Right lung (tissue), 2 donors: ENCODE measurements at regions not wholly inside any gene's neighbourhood (a gene's known extent, or its start where the extent isn't known, plus 50 kb on each side); places are given as distances from the start of the nearest gene placed in this dataset.
"Not testable (repeated sequence)": the region's sequence is repeated elsewhere in the genome, so short reads cannot be mapped to it uniquely, and the experiment has no call there.

Experiments
- DNase-seq, 2 donors: peaks; one replicate each; pipeline ENCODE4 v3.0.0-alpha.2; 2013

- DNase-seq = no peak
Observed at GRCh38 chr2:65916785-65917295, 484.4 kb upstream of the SPRED2 start.

DNA sequence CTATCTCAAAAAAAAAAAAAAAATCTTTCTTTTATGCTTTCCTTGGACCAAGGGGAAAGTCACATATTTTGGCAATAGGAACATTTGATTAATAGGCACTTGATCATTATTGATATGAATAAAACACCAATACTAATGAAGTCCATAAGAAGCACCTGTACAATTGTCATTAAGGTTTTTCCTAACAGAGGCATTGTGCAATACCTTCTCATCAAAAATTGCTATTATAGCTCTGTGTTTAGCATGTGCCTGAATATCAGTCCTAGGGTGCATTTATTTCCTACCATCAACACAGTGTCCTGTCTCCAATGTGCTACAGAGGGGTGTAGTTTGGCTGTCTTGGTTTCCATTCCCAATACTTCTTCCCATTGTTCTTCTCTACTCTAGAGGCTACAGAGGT lies 483.8 kb upstream of the SPRED2 start:
- DNase-seq = no peak

- DNase-seq = no peak
Observed at GRCh38 chr2:65915273-65915672, 482.9 kb upstream of the SPRED2 start.

DNA sequence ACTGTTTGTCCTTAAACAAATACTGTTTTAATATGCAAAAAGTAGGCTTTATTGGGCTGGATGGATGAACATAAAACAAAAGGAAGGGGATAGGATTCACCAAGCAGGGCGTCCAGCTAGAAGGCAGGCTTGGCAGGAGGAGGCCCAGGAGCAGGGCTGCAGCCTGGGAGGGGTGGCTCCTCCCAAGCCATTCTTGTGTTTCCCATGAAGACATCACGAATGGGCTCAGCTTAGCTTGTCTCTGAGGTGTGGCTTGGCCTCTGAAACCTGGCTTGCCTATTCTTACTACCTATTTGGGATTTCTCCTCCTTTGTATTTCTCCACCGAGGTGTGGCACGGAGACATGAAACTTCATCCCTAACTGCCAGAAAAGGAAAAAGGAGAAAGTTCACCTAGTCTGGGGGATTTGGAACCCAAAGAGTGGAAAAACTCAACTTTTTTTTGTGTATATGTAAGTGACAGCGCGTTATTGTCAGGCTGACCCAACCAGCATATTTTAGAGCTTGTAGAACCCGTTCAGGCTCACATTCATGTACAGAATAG lies 481.9 kb upstream of the SPRED2 start:
- no peak for DNase-seq

DNA sequence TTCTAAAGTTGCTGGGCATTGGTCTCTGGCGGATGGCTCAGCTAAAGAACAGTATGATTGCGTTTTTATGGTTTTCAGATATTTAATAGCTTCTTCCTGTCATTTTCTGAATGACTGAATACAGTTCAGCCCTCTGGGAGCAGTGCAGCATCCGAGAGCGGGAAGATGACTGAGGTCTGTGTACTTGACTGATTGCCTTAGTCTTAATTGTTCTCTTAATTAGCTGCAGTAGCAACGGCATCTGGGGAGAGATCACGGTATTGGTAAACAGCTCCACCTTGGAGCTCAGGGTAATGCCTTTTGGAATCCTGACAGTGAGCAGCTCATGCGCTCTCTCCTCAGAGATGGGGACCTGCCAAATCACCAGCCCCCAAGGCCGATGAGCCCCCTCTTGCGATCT lies 481.4 kb upstream of the SPRED2 start:
- no peak for DNase-seq

DNA sequence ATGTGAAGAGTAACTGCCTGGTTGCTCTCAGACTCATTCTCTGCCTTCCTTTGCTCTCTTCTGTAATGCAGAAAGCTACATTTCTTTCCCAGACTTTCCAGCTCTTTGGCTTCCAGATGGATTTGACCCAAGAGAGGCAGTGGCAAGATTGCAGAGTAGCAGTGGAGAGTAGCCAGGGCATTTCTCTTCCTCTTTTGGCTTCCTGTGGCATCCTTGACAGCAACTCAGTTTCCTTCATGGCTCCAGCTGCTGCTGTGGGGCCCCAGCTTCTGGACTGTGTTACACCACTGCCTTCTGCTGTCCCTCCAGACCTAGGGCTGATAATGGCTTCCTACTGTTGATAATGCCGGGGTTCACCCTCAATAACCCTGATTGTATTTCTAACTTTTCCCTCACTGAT lies 469.4 kb upstream of the SPRED2 start:
- DNase-seq = peak; percentile 58 to 69

DNA sequence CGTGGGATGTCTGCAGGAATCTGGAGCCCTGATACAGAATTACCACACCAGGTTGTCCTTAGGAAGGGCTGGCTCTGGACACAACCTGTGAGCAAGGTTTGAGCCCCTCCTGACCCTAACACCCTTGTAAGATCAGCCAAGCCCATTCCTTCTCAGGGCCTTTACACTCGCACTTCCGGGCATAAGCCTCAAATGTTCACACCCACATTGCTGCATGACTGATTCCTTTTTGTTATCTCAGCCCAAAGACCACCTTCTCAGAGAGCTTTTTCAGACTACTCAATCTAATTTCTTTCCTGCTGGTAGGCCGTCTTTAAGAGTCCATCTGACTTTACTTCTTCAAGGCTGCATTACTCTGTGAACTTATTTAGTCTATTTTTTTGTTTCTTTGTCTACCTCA lies 464.0 kb upstream of the SPRED2 start:
- no peak for DNase-seq

DNA sequence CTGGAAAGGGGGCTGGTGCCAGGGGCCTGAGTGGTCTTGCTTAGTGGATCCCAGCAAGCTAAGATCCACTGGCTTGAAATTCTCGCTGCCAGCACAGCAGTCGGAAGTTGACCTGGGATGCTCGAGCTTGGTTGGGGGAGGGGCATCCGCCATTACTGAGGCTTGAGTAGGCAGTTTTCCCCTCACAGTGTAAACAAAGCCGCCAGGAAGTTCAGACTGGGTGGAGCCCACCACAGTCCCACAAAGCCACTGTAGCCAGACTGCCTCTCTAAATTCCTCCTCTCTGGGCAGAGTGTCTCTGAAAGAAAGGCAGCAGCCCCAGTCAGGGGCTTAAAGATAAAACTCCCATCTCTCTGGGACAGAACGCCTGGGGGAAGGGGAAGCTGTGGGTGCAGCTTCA lies 457.7 kb upstream of the SPRED2 start:
- not testable (repeated sequence) for DNase-seq

DNA sequence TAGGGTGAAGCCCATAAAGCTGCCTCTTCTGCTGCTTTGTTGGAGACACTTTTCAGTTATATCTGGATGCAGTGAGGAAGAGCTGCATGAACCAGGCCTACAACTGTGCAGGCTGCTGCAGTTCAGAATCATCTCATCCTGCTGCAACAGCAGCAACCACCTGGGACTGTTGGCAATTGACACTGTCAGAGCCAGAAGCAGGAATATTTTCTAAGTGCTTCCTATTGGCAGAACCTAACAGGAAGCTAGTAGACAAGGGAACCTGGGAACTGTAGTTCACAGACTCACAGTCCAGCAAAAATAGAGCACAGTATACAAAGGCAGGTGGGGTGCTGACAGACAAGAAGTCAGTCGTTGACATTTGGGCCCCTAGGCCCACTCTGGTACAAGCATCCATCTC lies 452.9 kb upstream of the SPRED2 start:
- DNase-seq = peak; percentile 27 to 32

- DNase-seq = no peak
Observed at GRCh38 chr2:65881592-65881991, 449.2 kb upstream of the SPRED2 start.

DNA sequence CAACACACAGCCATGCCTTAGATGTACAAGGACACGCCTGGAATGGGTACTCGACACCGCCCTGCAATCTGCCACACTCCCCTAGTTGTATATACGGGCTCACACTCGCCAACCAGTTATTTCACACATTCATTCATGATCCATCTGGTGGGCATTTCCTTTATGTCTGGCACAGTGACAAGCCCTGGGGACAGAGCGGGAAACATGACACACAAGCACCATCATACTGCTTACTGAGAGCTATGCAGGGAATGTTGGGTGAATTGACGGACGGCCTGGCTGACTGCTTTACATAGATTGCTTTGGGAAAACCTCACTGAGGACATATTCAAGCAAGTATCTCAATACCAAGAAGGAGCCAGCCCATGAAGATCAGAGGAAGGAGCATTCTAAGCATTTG lies 448.0 kb upstream of the SPRED2 start:
- no peak for DNase-seq

DNA sequence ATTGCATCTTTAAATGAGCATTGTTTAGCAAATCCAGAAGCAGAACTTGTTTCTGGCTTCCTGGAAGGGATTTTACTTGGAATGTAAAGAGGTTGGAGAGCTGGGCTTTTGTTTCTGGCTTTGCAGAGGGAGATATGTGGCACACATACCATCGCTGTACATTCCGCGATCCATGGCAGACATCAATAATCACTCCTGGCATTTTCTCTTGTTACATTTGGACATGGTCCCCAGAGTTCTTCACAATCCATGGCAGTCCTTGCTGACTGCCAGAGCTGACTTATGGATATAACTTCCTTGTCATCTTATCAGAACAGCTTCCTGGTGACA lies 445.6 kb upstream of the SPRED2 start:
- no peak for DNase-seq

GRCh38 chr2:65877331-65878010 lies 445.1 kb upstream of the SPRED2 start:
- DNase-seq = no peak

GRCh38 chr2:65876114-65876513 lies 443.7 kb upstream of the SPRED2 start:
- no peak for DNase-seq

- DNase-seq = no peak
Observed at GRCh38 chr2:65870826-65871225, 438.4 kb upstream of the SPRED2 start.

DNA sequence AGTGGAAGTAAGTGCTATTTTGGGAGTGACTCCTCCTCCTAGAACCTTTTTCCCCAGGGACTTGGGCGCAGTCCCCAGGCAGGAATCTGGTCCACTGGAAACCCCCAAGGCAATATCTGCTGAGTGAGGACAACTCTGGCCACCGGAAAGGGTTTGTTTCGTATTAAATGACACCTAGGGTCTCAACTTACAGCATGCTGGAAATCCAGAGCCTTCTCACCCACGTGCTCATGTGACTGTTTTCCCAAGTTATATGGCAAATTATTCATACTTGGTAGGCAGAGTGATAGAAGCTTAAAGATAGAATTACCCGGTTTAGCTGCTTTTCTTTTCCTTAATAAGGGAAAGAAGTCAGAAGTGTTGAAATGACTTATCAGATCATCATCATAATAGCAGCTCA lies 436.9 kb upstream of the SPRED2 start:
- no peak for DNase-seq

GRCh38 chr2:65868177-65868576 lies 435.8 kb upstream of the SPRED2 start:
- no peak for DNase-seq

DNA sequence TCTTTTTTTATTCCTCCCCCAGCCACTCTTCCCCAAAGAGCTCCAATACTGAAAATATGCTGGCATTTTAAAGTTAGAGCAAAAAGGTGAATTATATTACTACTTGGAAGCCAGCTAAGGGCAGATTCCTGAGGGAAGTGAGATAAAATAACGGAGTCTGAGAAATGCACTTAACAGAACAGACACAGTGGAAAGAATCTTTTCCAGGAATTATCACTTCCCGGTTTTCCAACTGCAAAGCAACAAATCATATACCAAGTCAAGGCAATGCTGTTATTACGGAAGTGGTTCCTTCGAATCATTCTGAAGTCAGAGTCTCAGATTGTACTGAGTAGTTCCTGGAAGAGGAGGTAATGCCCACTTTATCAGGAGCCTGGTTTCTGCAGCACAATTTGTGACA lies 435.0 kb upstream of the SPRED2 start:
- no peak for DNase-seq

DNA sequence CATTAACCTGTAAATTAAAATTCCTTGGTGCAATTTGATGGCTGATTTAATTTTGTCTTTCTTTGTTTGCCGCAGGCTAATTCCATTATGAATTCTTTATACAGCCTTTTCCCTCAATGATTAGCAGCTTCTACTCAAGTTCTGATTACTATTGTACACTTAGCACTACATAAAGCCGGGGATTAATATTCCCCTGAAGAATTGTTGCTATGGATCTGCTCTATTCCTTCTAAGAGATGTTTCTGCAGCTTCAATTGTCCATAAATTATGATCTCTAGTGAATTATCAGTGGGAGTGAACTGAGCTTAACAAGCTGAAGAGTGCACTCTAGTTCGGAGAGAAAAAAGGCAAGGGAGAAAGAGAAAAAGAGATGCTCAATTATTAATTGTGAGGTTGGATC lies 433.7 kb upstream of the SPRED2 start:
- no peak for DNase-seq

DNA sequence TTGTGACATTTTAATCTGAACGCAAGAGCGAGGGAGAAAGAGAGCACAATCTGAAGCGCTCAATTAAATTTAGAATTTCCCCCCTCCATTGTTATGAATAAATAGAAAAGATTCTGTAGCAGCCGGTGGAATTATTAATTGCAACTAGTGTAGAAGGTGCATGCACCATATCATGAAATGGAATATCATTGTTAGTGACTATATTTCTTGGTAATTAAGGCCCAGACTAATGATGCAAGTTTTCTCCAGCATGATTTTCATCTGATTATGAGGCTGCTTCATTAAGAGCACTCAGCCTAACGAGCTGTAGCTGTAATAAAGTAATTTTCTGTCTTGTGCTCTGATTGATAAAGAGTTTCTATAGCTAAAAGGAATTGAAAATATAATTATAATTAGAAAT lies 432.2 kb upstream of the SPRED2 start:
- DNase-seq = no peak

DNA sequence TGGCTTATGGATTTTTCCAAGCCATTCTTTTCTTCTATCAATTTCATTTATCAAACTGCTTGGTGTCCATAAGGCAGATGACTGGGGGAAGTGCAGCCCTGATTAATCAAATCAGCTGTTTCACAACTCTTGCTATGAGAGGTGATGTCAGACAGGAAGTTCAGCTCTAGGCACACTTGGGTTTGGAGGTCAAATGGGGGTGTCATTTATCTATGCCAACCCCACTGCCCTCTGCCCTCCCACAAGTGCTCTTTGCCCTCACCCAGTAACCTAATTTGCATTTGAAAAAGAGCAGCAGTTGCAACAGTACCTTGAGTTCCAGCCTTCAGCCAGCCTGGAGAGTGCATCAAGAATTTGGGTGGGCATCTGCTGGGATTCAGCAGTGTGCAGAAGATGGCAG lies 431.3 kb upstream of the SPRED2 start:
- no peak for DNase-seq

DNA sequence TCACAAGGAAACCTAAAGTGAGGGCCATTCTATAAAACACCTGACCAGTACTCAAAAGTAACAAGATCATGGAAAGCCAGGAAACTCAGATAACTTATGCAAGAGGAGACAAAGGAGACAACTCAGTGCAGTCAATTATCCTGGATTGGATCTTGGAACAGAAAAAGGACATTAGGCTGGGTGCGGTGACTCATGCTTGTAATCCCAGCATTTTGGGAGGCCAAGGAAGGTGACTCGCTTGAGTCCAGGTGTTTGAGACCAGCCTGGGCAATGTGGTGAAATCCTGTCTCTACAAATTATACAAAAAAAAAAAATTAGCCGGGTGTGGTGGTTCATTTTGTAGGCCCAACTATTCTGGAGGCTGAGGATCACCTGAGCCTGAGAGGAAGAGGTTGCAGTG lies 424.5 kb upstream of the SPRED2 start:
- DNase-seq = no peak

GRCh38 chr2:65856423-65856822 lies 424.0 kb upstream of the SPRED2 start:
- DNase-seq = no peak

DNA sequence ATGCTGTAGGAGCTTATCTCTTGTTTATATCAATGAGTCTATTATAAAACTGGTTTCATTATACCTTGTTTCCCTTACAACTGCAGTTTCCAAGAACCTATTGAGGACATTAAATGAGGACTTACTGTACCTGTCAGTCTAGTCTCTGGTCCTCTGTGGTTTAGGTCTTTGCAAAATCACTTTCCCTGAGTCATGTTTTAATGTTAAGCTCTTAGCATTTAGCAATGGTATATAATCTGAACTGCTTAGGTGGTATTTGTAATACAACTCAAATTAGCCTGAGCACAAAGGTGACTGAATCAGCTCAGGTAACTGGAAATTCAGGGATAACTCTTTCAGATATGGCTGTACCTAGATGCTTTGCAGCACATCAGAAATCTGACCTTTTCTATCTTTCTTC lies 418.3 kb upstream of the SPRED2 start:
- DNase-seq = no peak
